Esophagus muscularis mucosa (tissue), 4 donors: ENCODE measurements at regions not wholly inside any gene's neighbourhood (a gene's known extent, or its start where the extent isn't known, plus 50 kb on each side); places are given as distances from the start of the nearest gene placed in this dataset.

Experiments used
- DNase-seq: peaks from one replicate; pipeline ENCODE4 v3.0.0-alpha.2; 2017; ENCODE audit errors: extremely low spot score
- H3K27ac ChIP-seq, 4 donors: fragments of 200-600 bp; sonication (generic); replicated peaks in 1 of 4; 1 replicate in 3 of 4; 2 replicates in 1 of 4; pipeline ENCODE4 v1.5.1; 2016 to 2019; ENCODE audit warnings: mild to moderate bottlenecking in 1 of 4
- H3K27me3 ChIP-seq, 4 donors: fragments of 200-600 bp; sonication (generic); one replicate each; pipeline versions ENCODE4 v1.5.1 to v1.6.0; 2016 to 2019
- H3K36me3 ChIP-seq, 4 donors: fragments of 200-600 bp; sonication (generic); one replicate each; pipeline ENCODE4 v1.5.1; 2016 to 2019
- H3K4me1 ChIP-seq, 4 donors: fragments of 200-600 bp; sonication (generic); one replicate each; pipeline ENCODE4 v1.5.1; 2016 to 2019
- H3K4me3 ChIP-seq, 4 donors: fragments of 200-600 bp; sonication (generic); 1 replicate in 2 of 4; 2 replicates in 2 of 4; pipeline ENCODE4 v1.5.1; 2016 to 2019; ENCODE audit warnings: mild to moderate bottlenecking in 4 of 4, moderate library complexity in 1 of 4
- H3K9me3 ChIP-seq, 4 donors: fragments of 200-600 bp; sonication (generic); 1 replicate in 3 of 4; 2 replicates in 1 of 4; pipeline ENCODE4 v1.5.1; 2016 to 2019
- EP300 ChIP-seq: sonication (generic); formaldehyde crosslinking; IDR thresholded peaks from one replicate; pipeline ENCODE4 v1.6.1; 2017; ENCODE audit warnings: antibody characterized with exemption
- POLR2A ChIP-seq: fragments of 450-650 bp; IDR thresholded peaks from one replicate; pipeline ENCODE4 v1.6.1; 2017; ENCODE audit warnings: antibody characterized with exemption, moderate library complexity, mild to moderate bottlenecking, low read depth
- POLR2AphosphoS5 ChIP-seq, 2 donors: sonication (generic); formaldehyde crosslinking; IDR thresholded peaks; one replicate each; pipeline ENCODE4 v1.6.1; 2017; ENCODE audit warnings: antibody characterized with exemption in 2 of 2
- WGBS: methylation state at CpG from one replicate; pipeline ENCODE4 v1.1.5; 2018; 5-methylcytosine and 5-hydroxymethylcytosine counted together
- intact Hi-C: fragments of 100-400 bp; cut with DNase I; formaldehyde crosslinking; loops from one replicate; pipeline ENCODE4 v1.15.1; 2023
- TF ChIP-seq, protein P1 (sequence below), 3 experiments: fragments of 200-600 bp in 2 of 3; fragments of 450-650 bp in 1 of 3; sonication (generic) in 2 of 3; IDR thresholded peaks; one replicate each; pipeline ENCODE4 v1.5.1; 2017 to 2019; ENCODE audit warnings: antibody characterized with exemption in 3 of 3, mild to moderate bottlenecking in 2 of 3, moderate library complexity in 1 of 3

DNA sequence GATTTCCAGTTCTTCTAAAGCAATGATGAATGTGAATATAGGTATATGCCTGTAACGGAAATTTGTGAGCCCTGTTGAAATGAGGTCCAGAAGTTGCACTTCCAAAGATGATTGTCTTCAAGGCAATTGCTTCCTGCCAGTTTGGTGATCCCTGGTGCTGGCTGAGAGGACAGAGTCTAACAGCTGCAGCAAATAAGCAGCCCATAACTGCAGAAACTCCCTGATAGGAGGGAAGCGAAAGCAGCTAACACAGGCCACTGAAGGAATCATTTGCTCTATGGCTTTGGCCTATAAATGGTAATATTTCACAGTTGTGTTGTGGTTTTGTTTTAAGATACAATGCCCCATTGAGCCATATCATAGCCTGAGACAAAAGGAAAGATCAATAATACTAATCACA is 451.5 kb upstream of the MIR17HG start:
- TF ChIP-seq, protein P1, sequence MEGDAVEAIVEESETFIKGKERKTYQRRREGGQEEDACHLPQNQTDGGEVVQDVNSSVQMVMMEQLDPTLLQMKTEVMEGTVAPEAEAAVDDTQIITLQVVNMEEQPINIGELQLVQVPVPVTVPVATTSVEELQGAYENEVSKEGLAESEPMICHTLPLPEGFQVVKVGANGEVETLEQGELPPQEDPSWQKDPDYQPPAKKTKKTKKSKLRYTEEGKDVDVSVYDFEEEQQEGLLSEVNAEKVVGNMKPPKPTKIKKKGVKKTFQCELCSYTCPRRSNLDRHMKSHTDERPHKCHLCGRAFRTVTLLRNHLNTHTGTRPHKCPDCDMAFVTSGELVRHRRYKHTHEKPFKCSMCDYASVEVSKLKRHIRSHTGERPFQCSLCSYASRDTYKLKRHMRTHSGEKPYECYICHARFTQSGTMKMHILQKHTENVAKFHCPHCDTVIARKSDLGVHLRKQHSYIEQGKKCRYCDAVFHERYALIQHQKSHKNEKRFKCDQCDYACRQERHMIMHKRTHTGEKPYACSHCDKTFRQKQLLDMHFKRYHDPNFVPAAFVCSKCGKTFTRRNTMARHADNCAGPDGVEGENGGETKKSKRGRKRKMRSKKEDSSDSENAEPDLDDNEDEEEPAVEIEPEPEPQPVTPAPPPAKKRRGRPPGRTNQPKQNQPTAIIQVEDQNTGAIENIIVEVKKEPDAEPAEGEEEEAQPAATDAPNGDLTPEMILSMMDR (IDR thresholded peaks at IDR 0.05): no peak
- TF ChIP-seq EP300: no peak
- no peak for TF ChIP-seq POLR2A
- no peak for TF ChIP-seq POLR2AphosphoS5 (IDR thresholded peaks at IDR 0.05)
- intact Hi-C loops: no loop called here
- Histone ChIP-seq H3K9me3 (no peaks in the 10 kb centered on the region), H3K36me3 (no peaks in the 10 kb centered on the region), H3K4me1 (no peaks in the 10 kb centered on the region), H3K27me3 (no peaks in the 10 kb centered on the region), H3K27ac (no peak overlapping the region), H3K4me3 (no peak overlapping the region)
- 97% methylated on average over 2 of the region's 2 CpGs for WGBS
- no peak for DNase-seq

DNA sequence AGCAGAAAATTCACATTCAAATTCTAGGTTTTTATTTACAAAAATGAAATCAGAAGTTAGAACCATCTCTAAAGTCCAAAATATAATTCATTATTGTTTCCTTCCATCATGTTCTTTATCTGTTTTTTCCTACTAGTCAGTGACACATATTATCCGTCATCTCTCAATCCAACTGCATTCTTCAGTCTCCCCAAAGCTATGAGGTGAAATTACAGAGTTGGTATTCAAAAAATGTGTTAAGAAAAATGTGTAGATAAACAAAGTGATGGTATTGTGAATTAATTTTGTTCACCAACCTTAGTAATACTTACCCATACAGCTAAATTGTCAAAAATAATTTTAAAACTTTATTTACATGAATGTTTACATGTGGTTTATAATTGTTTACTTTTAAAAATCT is 448.7 kb upstream of the MIR17HG start:
- H3K36me3 ChIP-seq: no peaks in the 10 kb centered on the region
- no peaks in the 10 kb centered on the region for H3K4me1 ChIP-seq
- H3K27ac ChIP-seq: no peak overlapping the region
- no peaks in the 10 kb centered on the region for H3K27me3 ChIP-seq
- intact Hi-C loops: no loop called here
- TF ChIP-seq, protein P1 (IDR thresholded peaks at IDR 0.05): no peak
- TF ChIP-seq POLR2A (no peak), POLR2AphosphoS5 (IDR thresholded peaks at IDR 0.05) (no peak), EP300 (no peak)
- no peaks in the 10 kb centered on the region for H3K9me3 ChIP-seq
- no peak overlapping the region for H3K4me3 ChIP-seq
- WGBS: 88% methylated on average over 1 of the region's 1 CpG
- no peak for DNase-seq

DNA sequence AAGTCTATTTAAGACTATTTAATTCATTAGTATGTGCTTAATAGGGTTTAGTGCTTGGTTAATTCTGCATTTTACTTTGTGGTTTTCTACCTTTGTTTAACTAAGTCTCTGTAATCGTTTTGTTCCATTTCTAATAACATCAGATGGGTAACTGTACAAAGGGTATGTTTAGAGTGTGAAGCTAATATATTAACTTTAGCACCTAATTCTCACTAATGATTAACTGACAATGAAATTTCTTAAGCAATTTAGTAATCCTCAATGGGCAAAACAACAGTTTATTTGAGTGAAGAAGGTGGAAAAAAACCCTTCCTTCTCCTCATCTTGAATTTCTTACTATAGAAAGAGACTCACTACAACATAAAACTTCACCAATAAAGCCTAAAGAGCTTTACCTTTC is 448.1 kb upstream of the MIR17HG start:
- Histone ChIP-seq H3K27ac (no peak overlapping the region), H3K4me3 (no peak overlapping the region), H3K9me3 (no peaks in the 10 kb centered on the region), H3K36me3 (no peaks in the 10 kb centered on the region), H3K4me1 (no peaks in the 10 kb centered on the region), H3K27me3 (no peaks in the 10 kb centered on the region)
- TF ChIP-seq POLR2AphosphoS5 (IDR thresholded peaks at IDR 0.05) (no peak), POLR2A (no peak), EP300 (no peak)
- TF ChIP-seq, protein P1 (IDR thresholded peaks at IDR 0.05): no peak
- WGBS: 65% methylated on average over 1 of the region's 1 CpG
- intact Hi-C loops: no loop called here
- DNase-seq: no peak

DNA sequence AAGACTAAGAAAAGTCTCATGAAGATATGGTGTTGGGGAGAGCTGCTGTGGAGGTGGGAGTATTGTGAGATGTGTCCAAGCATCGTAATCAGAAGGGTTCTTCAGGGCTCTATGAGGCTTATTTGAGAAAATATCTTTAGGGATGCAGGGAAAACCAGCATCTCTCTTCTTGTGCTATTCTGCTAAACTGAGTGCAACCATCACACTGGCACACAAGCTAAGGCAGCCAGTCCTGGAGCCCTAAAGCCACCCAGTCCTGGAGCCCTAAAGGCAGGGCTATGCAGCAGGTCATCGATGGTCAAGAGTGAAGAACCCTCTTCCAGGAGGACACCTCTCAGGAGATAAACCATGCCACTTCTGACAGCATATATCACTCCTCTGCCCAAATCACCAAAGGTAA is 445.2 kb upstream of the MIR17HG start:
- H3K4me3 ChIP-seq: no peak overlapping the region
- WGBS: 78% methylated on average over 2 of the region's 2 CpGs

DNA sequence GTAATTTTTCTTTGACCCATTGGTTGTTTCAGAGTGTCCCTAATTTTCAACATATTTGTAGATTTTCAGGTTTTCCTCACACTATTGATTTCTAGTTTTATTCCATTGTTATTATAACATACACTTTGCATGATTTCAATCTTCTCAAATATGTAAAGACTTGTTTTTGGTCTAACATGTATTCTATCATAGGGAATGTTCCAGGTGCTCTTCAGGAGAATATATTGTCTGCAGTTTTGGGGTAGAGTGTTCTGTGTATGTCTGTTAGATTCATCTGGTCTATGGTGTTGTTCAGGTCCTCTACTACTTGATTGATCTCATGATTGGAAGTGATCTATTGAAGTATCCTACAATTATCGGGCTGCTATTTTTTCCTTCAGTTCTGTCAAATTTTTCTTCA is 440.9 kb upstream of the MIR17HG start:
- H3K27ac ChIP-seq: no peak overlapping the region
- no peak for DNase-seq
- no peaks in the 10 kb centered on the region for H3K4me1 ChIP-seq
- no peaks in the 10 kb centered on the region for H3K27me3 ChIP-seq
- intact Hi-C loops: no loop called here
- H3K9me3 ChIP-seq: peaks cover 0 to 14% (median 0%) of the 10 kb centered on the region in 4 donors
- H3K36me3 ChIP-seq: no peaks in the 10 kb centered on the region
- H3K4me3 ChIP-seq: no peak overlapping the region
- TF ChIP-seq, protein P1 (IDR thresholded peaks at IDR 0.05): no peak
- no peak for TF ChIP-seq EP300
- no peak for TF ChIP-seq POLR2AphosphoS5 (IDR thresholded peaks at IDR 0.05)
- no peak for TF ChIP-seq POLR2A
- WGBS: 88% methylated on average over 1 of the region's 1 CpG

More for the DNA sequence above, 445.2 kb upstream of the MIR17HG start:
- no peak for DNase-seq
- peaks cover 0 to 13% (median 0%) of the 10 kb centered on the region in 4 donors for H3K9me3 ChIP-seq
- intact Hi-C loops: no loop called here
- no peaks in the 10 kb centered on the region for H3K27me3 ChIP-seq
- TF ChIP-seq, protein P1 (IDR thresholded peaks at IDR 0.05): no peak
- TF ChIP-seq EP300: no peak
- no peak for TF ChIP-seq POLR2A
- TF ChIP-seq POLR2AphosphoS5 (IDR thresholded peaks at IDR 0.05): no peak
- no peaks in the 10 kb centered on the region for H3K4me1 ChIP-seq
- H3K27ac ChIP-seq: no peak overlapping the region
- no peaks in the 10 kb centered on the region for H3K36me3 ChIP-seq
